ENCODE measurements at regions not wholly inside any gene's neighbourhood (a gene's known extent, or its start where the extent isn't known, plus 50 kb on each side); places are given as distances from the start of the nearest gene placed in this dataset.

DNA sequence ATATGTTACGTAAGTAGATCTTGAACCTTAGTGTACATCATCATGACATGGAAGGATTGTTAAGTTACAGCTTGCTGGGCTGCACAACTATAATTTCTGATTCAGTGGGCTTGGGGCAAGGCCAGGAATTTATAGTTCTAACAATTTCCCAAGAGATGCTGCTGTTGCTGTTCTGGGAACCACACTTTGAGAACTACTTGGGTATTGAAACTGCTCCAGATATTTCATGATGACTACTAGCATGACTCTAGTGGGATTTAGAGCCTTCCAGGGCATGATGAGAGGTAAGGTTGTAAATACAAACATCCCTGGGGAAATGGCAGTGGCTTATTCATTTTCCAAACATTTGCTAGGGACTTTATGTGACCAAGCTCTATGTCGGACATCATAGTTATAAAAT, 904.8 kb upstream of the SEL1L start:
- TF ChIP-seq RCOR1 (IDR thresholded peaks at IDR 0.05; ENCODE audit: low read depth, low read length) = no peak
- TF ChIP-seq EP300 (IDR thresholded peaks at IDR 0.05) = no peak
- no peak for TF ChIP-seq RAD21 (conservative IDR thresholded peaks at IDR 0.05 in 1 of 2, IDR thresholded peaks at IDR 0.05 in 1 of 2)
- TF ChIP-seq, protein P1, sequence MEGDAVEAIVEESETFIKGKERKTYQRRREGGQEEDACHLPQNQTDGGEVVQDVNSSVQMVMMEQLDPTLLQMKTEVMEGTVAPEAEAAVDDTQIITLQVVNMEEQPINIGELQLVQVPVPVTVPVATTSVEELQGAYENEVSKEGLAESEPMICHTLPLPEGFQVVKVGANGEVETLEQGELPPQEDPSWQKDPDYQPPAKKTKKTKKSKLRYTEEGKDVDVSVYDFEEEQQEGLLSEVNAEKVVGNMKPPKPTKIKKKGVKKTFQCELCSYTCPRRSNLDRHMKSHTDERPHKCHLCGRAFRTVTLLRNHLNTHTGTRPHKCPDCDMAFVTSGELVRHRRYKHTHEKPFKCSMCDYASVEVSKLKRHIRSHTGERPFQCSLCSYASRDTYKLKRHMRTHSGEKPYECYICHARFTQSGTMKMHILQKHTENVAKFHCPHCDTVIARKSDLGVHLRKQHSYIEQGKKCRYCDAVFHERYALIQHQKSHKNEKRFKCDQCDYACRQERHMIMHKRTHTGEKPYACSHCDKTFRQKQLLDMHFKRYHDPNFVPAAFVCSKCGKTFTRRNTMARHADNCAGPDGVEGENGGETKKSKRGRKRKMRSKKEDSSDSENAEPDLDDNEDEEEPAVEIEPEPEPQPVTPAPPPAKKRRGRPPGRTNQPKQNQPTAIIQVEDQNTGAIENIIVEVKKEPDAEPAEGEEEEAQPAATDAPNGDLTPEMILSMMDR (IDR thresholded peaks at IDR 0.05) = no peak
- TF ChIP-seq REST (IDR thresholded peaks at IDR 0.05) = no peak
- no peak for TF ChIP-seq HDAC2 (IDR thresholded peaks at IDR 0.05)
